ENCODE measurements at regions not wholly inside any gene's neighbourhood (a gene's known extent, or its start where the extent isn't known, plus 50 kb on each side); places are given as distances from the start of the nearest gene placed in this dataset.

GRCh38 chr6:106778943-106779342 is 149.6 kb downstream of the QRSL1 start:
- no peaks in the 10 kb centered on the region for H3K4me1 ChIP-seq (ENCODE audit: low read length)
- H3K4me3 ChIP-seq (ENCODE audit: low read length): no peak overlapping the region
- H3K27ac ChIP-seq (ENCODE audit: low read length): no peak overlapping the region
- H3K9ac ChIP-seq (ENCODE audit: low read length): no peak overlapping the region
- no peaks in the 10 kb centered on the region for H4K20me1 ChIP-seq (ENCODE audit: insufficient read depth, low read length)
- no peaks in the 10 kb centered on the region for H3K27me3 ChIP-seq (ENCODE audit: low read depth, low read length)
- no peak overlapping the region for H3K4me2 ChIP-seq (ENCODE audit: low read length)
- no peaks in the 10 kb centered on the region for H3K79me2 ChIP-seq (ENCODE audit: low read length)
- H3K36me3 ChIP-seq (replicated peaks; ENCODE audit: low read depth, low read length): no peaks in the 10 kb centered on the region
- no peaks in the 10 kb centered on the region for H3K9me3 ChIP-seq (ENCODE audit: insufficient read depth, low read length)
- H2AFZ ChIP-seq (ENCODE audit: low read depth, low read length): no peak overlapping the region
- TF ChIP-seq CTCF (IDR thresholded peaks at IDR 0.05; ENCODE audit: low read depth, low read length): no peak
- TF ChIP-seq EZH2phosphoT487 (IDR thresholded peaks at IDR 0.05; ENCODE audit: low read depth): no peak

GRCh38 chr6:106773996-106774629 is 144.7 kb downstream of the QRSL1 start:
- TF ChIP-seq EZH2phosphoT487 (IDR thresholded peaks at IDR 0.05; ENCODE audit: low read depth) (no peak), CTCF (IDR thresholded peaks at IDR 0.05; ENCODE audit: low read depth, low read length) (no peak)
- Histone ChIP-seq H3K4me2 (ENCODE audit: low read length) (no peak overlapping the region), H3K4me1 (ENCODE audit: low read length) (no peaks in the 10 kb centered on the region), H3K9me3 (ENCODE audit: insufficient read depth, low read length) (no peaks in the 10 kb centered on the region), H3K79me2 (ENCODE audit: low read length) (no peaks in the 10 kb centered on the region), H3K9ac (ENCODE audit: low read length) (no peak overlapping the region), H4K20me1 (ENCODE audit: insufficient read depth, low read length) (no peaks in the 10 kb centered on the region), H3K36me3 (replicated peaks; ENCODE audit: low read depth, low read length) (no peaks in the 10 kb centered on the region), H2AFZ (ENCODE audit: low read depth, low read length) (no peak overlapping the region), H3K27me3 (ENCODE audit: low read depth, low read length) (no peaks in the 10 kb centered on the region), H3K4me3 (ENCODE audit: low read length) (no peak overlapping the region), H3K27ac (ENCODE audit: low read length) (no peak overlapping the region)

GRCh38 chr6:106773522-106773921 is 144.1 kb downstream of the QRSL1 start:
- Histone ChIP-seq H3K9ac (ENCODE audit: low read length) (no peak overlapping the region), H3K4me3 (ENCODE audit: low read length) (no peak overlapping the region), H3K36me3 (replicated peaks; ENCODE audit: low read depth, low read length) (no peaks in the 10 kb centered on the region), H3K4me2 (ENCODE audit: low read length) (no peak overlapping the region), H3K4me1 (ENCODE audit: low read length) (no peaks in the 10 kb centered on the region), H3K27me3 (ENCODE audit: low read depth, low read length) (no peaks in the 10 kb centered on the region), H3K9me3 (ENCODE audit: insufficient read depth, low read length) (no peaks in the 10 kb centered on the region), H2AFZ (ENCODE audit: low read depth, low read length) (no peak overlapping the region), H3K27ac (ENCODE audit: low read length) (no peak overlapping the region), H3K79me2 (ENCODE audit: low read length) (no peaks in the 10 kb centered on the region), H4K20me1 (ENCODE audit: insufficient read depth, low read length) (no peaks in the 10 kb centered on the region)
- TF ChIP-seq CTCF (IDR thresholded peaks at IDR 0.05; ENCODE audit: low read depth, low read length): no peak
- no peak for TF ChIP-seq EZH2phosphoT487 (IDR thresholded peaks at IDR 0.05; ENCODE audit: low read depth)

GRCh38 chr6:106772270-106773142 is 143.1 kb downstream of the QRSL1 start:
- no peak overlapping the region for H2AFZ ChIP-seq (ENCODE audit: low read depth, low read length)
- H3K4me2 ChIP-seq (ENCODE audit: low read length): no peak overlapping the region
- H3K4me3 ChIP-seq (ENCODE audit: low read length): no peak overlapping the region
- H3K36me3 ChIP-seq (replicated peaks; ENCODE audit: low read depth, low read length): no peaks in the 10 kb centered on the region
- no peaks in the 10 kb centered on the region for H3K9me3 ChIP-seq (ENCODE audit: insufficient read depth, low read length)
- no peaks in the 10 kb centered on the region for H4K20me1 ChIP-seq (ENCODE audit: insufficient read depth, low read length)
- H3K4me1 ChIP-seq (ENCODE audit: low read length): no peaks in the 10 kb centered on the region
- H3K27ac ChIP-seq (ENCODE audit: low read length): no peak overlapping the region
- TF ChIP-seq CTCF (IDR thresholded peaks at IDR 0.05; ENCODE audit: low read depth, low read length) (no peak), EZH2phosphoT487 (IDR thresholded peaks at IDR 0.05; ENCODE audit: low read depth) (no peak)
- H3K27me3 ChIP-seq (ENCODE audit: low read depth, low read length): no peaks in the 10 kb centered on the region
- H3K79me2 ChIP-seq (ENCODE audit: low read length): no peaks in the 10 kb centered on the region
- H3K9ac ChIP-seq (ENCODE audit: low read length): no peak overlapping the region
